Right kidney (tissue), 1 donor: ENCODE measurements at regions not wholly inside any gene's neighbourhood (a gene's known extent, or its start where the extent isn't known, plus 50 kb on each side); places are given as distances from the start of the nearest gene placed in this dataset.
"Not testable (repeated sequence)": the region's sequence is repeated elsewhere in the genome, so short reads cannot be mapped to it uniquely, and the experiment has no call there.

Experiments
- DNase-seq: peaks from one replicate; pipeline ENCODE4 v3.0.0-alpha.2; 2016

GRCh38 chr9:104276709-104277245 is 182.7 kb downstream of the SMC2 start:
- no peak for DNase-seq

GRCh38 chr9:104278929-104279496 is 184.9 kb downstream of the SMC2 start:
- DNase-seq = no peak

GRCh38 chr9:104279535-104280177 is 185.5 kb downstream of the SMC2 start:
- no peak for DNase-seq

DNA sequence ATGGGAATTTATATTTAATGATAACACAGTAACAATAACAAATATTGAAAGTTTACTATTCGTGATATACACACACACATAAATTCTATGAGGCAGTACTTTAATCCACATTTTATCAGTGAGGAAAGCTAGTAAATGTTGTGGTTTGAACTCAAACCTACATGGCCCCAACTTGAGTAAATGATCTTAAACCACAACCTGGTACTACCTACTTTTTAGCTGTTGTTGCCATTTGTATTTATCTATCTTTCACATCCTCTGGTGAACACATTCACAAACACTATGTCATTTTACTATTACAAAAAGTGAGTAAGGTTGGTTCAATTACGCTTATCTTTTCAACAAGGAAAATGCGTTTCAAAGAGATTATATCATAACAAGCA is 186.1 kb downstream of the SMC2 start:
- DNase-seq = no peak

- DNase-seq = no peak
Observed at GRCh38 chr9:104280711-104281110, 186.6 kb downstream of the SMC2 start.

- DNase-seq = no peak
Observed at GRCh38 chr9:104286187-104286586, 192.1 kb downstream of the SMC2 start.

- DNase-seq = no peak
Observed at GRCh38 chr9:104286799-104287198, 192.7 kb downstream of the SMC2 start.

GRCh38 chr9:104287253-104287878 is 193.3 kb downstream of the SMC2 start:
- DNase-seq = no peak

DNA sequence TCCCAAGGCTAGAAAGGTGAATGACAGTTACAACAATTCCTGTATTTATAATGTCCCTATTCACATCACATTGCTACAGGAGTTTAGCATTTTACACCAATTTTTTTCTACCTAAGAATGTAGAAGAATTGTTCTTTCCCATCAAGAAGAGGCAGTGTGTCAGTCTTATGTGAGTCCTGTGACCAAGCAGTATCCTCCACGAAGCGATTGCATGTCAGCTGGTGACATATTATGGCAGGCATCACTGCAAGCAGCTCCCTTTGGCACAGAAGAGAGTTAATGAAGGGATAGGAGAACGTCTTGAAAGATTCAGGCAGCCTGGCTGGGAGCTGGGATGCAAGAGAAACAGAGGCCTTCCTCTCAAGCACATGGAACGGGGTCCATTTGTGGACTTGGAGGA is 199.8 kb downstream of the SMC2 start:
- no peak for DNase-seq

DNA sequence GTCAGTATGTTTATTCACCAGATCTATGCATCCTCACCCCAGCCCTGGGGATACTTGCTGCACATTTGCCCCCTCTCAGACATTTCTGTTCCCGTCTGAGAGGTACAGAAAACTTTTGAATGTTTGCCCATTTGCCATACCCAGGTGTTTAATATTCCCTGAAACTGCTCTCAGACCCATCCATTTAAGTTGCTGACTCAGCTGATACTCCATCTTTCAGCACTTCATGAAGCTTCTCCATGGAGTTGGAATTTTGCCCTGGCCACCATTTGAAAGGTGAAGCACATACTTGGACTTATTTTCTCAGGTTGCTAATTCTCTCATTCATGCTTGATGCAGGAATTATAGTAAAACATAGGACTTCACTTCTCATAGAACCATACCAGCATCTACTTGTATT is 203.9 kb upstream of the OR13F1 start:
- DNase-seq = no peak

GRCh38 chr9:104301755-104302154 is 202.3 kb upstream of the OR13F1 start:
- DNase-seq = no peak

GRCh38 chr9:104302775-104303174 is 201.3 kb upstream of the OR13F1 start:
- DNase-seq = no peak

GRCh38 chr9:104304925-104305324 is 199.1 kb upstream of the OR13F1 start:
- no peak for DNase-seq

DNA sequence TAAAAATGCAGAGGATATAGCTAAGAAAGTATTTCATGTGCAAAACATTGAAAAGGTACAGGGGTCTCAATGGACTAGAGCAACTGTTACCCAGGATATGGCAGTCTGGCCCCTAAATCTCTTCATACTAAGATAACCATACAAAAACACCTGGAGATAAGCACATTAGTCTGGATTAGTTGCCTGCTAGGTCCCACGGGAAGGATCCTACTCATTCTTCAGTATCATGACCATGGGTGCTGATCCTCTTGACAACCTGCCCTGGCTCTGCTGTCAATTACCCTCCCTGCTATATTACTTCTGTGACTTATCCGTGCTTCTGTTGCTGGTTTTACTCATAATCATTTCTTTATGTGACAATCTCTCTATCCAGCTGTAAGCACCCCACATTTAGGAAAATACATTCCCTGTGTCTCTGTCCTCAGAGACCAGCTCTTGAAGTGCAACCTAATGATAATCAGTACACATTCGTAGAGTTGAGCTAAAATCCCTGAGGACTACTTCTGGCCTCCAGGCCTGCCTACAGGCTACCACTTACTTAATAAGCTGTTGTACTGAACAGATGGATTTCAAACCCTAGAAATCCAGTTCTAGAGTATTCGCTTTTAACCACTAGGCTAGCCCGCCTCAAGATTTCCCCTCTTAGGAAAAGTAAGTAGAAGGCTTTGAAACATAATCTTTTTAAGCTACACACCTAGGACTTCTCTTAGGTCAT is 190.5 kb upstream of the OR13F1 start:
- DNase-seq = no peak

DNA sequence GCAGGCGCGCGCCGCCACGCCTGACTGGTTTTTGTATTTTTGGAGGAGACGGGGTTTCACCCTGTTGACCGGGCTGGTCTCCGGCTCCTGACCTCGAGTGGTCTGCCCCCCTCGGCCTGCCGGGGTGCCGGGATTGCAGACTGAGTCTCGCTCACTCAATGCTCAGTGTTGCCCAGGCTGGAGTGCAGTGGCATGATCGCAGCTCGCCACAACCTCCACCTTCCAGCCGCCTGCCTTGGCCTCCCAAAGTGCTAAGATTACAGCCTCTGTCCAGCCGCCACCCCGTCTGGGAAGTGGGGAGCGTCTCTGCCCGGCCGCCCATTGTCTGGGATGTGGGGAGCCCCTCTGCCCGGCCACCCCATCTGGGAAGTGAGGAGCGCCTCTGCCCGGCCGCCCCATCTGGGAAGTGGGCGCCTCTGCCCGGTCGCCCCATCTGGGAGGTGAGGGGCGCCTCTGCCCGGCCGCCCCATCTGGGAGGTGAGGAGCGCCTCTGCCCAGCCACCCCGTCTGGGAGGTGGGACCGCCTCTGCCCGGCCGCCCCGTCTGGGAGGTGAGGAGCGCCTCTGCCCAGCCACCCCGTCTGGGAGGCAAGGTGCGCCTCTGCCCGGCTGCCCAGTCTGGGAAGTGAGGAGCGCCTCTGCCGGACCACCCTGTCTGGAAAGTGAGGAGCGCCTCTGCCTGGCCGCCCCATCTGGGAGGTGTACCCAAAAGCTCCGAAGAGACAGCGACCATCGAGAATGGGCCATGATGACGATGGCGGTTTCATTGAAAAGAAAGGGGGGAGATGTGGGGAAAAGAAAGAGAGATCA is 187.7 kb upstream of the OR13F1 start:
- DNase-seq = not testable (repeated sequence)

DNA sequence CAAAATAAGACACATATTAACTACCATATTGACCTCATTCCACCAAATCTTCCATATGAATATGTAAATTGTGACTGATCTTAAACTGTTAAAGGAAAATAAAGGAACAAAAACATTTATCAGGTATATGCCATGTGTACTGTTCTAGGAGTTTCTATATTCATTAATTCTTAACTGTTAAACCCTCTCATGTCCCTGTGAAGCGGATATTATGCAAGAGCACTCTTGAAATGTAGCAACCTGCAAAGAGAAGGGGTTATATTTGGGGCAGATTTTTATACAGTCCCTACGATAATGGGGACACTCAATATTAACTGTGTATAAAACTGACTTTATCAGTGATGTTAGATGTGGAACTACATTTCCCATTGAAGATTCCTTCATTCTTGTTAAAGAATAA is 184.9 kb upstream of the OR13F1 start:
- no peak for DNase-seq

- DNase-seq = no peak
Observed at GRCh38 chr9:104319685-104320084, 184.4 kb upstream of the OR13F1 start.

DNA sequence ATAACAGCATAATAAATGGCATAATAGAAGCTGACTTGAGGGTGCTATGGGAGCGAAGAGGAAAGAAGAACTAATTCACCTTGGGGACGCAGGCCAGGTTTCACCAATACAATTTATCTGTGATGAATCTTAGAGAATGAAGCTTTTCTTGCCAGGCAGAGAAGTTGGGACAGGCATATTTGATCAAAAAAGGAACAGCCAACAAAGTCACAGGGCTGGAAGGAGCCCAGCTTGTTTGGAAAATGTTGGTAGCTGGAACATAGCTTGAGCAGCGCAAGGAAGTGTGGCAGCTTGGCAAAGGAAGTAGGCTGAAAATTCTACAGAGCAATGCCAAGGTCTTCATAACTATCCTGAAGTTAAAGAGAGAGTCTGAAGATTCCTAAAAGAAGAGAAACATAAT is 181.5 kb upstream of the OR13F1 start:
- DNase-seq = no peak

- DNase-seq = not testable (repeated sequence)
Observed at GRCh38 chr9:104323967-104324694, 179.9 kb upstream of the OR13F1 start.

DNA sequence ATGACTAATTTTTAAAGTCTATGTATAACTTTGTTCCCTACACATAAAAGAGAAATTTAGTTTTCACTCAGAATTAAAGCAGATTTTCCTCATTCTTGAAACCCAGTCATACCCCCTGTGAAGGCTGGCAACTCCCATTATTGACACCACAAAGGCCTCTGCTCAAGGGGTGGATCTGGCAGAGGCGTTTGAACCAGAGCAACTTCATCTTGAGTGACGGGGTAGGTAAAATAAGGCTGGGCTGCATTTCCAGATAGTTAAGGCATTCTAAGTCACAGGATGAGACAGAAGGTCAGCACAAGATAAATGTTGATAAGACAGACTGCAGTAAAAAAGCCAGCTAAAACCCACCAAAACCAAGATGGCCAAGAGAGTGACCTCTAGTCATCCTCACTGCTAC is 177.2 kb upstream of the OR13F1 start:
- no peak for DNase-seq

- no peak for DNase-seq
Observed at GRCh38 chr9:104329245-104329644, 174.8 kb upstream of the OR13F1 start.

DNA sequence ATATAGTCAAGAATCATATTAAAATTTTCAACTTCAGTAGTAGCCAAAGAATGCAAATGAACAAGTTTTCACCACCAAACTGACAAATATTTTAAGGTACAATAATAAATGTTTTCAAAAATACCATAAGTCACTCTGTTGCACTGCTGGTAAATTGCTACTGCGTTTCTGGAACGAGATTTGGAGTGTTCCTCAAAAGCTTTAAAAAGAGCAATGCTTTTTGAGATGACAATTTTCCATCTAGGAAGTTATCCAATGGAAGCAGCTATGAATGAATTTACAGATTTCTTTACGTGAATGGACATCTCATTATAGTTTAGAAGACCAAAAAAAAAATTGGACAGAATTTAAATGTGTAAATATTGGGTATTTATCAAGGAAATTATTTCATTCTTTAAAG is 173.2 kb upstream of the OR13F1 start:
- DNase-seq = no peak
